G401.6 (cell line): ENCODE measurements at regions not wholly inside any gene's neighbourhood (a gene's known extent, or its start where the extent isn't known, plus 50 kb on each side); places are given as distances from the start of the nearest gene placed in this dataset.
"Not testable (repeated sequence)": the region's sequence is repeated elsewhere in the genome, so short reads cannot be mapped to it uniquely, and the experiment has no call there.

ENCODE experiments used
- FAIRE-seq: peaks from 2 replicates; lab custom pipeline; 2012; peaks lifted over from hg19 to GRCh38; lab: Jason Lieb, UNC

GRCh38 chr12:30202521-30203254 lies 418.9 kb upstream of the TMTC1 start:
- no peak for FAIRE-seq

- FAIRE-seq = no peak
Observed at GRCh38 chr12:30201301-30202160, 417.8 kb upstream of the TMTC1 start.

GRCh38 chr12:30200864-30201263 lies 417.1 kb upstream of the TMTC1 start:
- FAIRE-seq = no peak

- no peak for FAIRE-seq
Observed at GRCh38 chr12:30197392-30198057, 413.8 kb upstream of the TMTC1 start.

- no peak for FAIRE-seq
Observed at GRCh38 chr12:30191696-30192455, 408.1 kb upstream of the TMTC1 start.

GRCh38 chr12:30188602-30189326 lies 405.0 kb upstream of the TMTC1 start:
- no peak for FAIRE-seq

- FAIRE-seq = no peak
Observed at GRCh38 chr12:30187426-30187825, 403.7 kb upstream of the TMTC1 start.

GRCh38 chr12:30181334-30181733 lies 397.6 kb upstream of the TMTC1 start:
- no peak for FAIRE-seq

GRCh38 chr12:30180602-30181001 lies 396.9 kb upstream of the TMTC1 start:
- no peak for FAIRE-seq

- no peak for FAIRE-seq
Observed at GRCh38 chr12:30178916-30179315, 395.2 kb upstream of the TMTC1 start.

GRCh38 chr12:30169839-30170591 lies 386.3 kb upstream of the TMTC1 start:
- FAIRE-seq = no peak

- FAIRE-seq = no peak
Observed at GRCh38 chr12:30166006-30166795, 382.5 kb upstream of the TMTC1 start.

GRCh38 chr12:30164382-30165318 lies 380.9 kb upstream of the TMTC1 start:
- no peak for FAIRE-seq

GRCh38 chr12:30156833-30157232 lies 373.1 kb upstream of the TMTC1 start:
- FAIRE-seq = not testable (repeated sequence)

- no peak for FAIRE-seq
Observed at GRCh38 chr12:30155001-30155730, 371.4 kb upstream of the TMTC1 start.

- no peak for FAIRE-seq
Observed at GRCh38 chr12:30153981-30154380, 370.2 kb upstream of the TMTC1 start.

GRCh38 chr12:30152705-30153104 lies 369.0 kb upstream of the TMTC1 start:
- no peak for FAIRE-seq

- no peak for FAIRE-seq
Observed at GRCh38 chr12:30151831-30152230, 368.1 kb upstream of the TMTC1 start.
